Gastroesophageal sphincter (tissue), 4 donors: ENCODE measurements at regions not wholly inside any gene's neighbourhood (a gene's known extent, or its start where the extent isn't known, plus 50 kb on each side); places are given as distances from the start of the nearest gene placed in this dataset.

Experiments
- ATAC-seq: fragments of 150-250 bp; one replicate; pipeline ENCODE4 v1.9.1; 2016; ENCODE audit warnings: mild to moderate bottlenecking, moderate library complexity
- H3K27ac ChIP-seq, 4 donors: fragments of 200-600 bp; sonication (generic) in 3 of 4; 1 replicate in 3 of 4; 2 replicates in 1 of 4; pipeline ENCODE4 v1.5.1; 2016 to 2019
- H3K27me3 ChIP-seq: fragments of 200-600 bp; sonication (generic); one replicate; pipeline ENCODE4 v1.5.1; 2019
- H3K36me3 ChIP-seq, 2 donors: fragments of 200-600 bp; sonication (generic); one replicate each; pipeline ENCODE4 v1.5.1; 2019; ENCODE audit warnings: control low read depth in 1 of 2
- H3K4me1 ChIP-seq, 3 donors: fragments of 200-600 bp; sonication (generic); 1 replicate in 2 of 3; 2 replicates in 1 of 3; pipeline ENCODE4 v1.5.1; 2016 to 2019; ENCODE audit warnings: control low read depth in 2 of 3
- H3K4me3 ChIP-seq, 2 donors: fragments of 200-600 bp; sonication (generic); one replicate each; pipeline ENCODE4 v1.5.1; 2019; ENCODE audit warnings: mild to moderate bottlenecking in 1 of 2, moderate library complexity in 1 of 2
- H3K9me3 ChIP-seq, 3 donors: fragments of 200-600 bp; sonication (generic); one replicate each; pipeline ENCODE4 v1.5.1; 2017 to 2019; ENCODE audit warnings: control low read depth in 2 of 3
- CTCF ChIP-seq, 4 experiments: fragments of 200-600 bp in 2 of 4; fragments of 450-650 bp in 2 of 4; sonication (generic) in 1 of 4; IDR thresholded peaks; one replicate each; pipeline ENCODE4 v1.5.1; 2017 to 2019; ENCODE audit warnings: antibody characterized with exemption in 4 of 4, mild to moderate bottlenecking in 2 of 4, moderate library complexity in 2 of 4
- EP300 ChIP-seq: sonication (generic); formaldehyde crosslinking; IDR thresholded peaks from one replicate; pipeline ENCODE4 v1.6.1; 2017; ENCODE audit warnings: antibody characterized with exemption, mild to moderate bottlenecking
- POLR2A ChIP-seq, 2 donors: fragments of 450-650 bp; IDR thresholded peaks; one replicate each; pipeline ENCODE4 v1.6.1; 2017; ENCODE audit warnings: antibody characterized with exemption in 2 of 2, mild to moderate bottlenecking in 2 of 2, moderate library complexity in 1 of 2
- POLR2AphosphoS5 ChIP-seq: sonication (generic); formaldehyde crosslinking; IDR thresholded peaks from one replicate; pipeline ENCODE4 v1.6.1; 2017; ENCODE audit warnings: antibody characterized with exemption
- WGBS, 2 donors: methylation state at CpG; one replicate each; pipeline ENCODE4 v1.1.5; 2018; ENCODE audit warnings: low coverage in 1 of 2; 5-methylcytosine and 5-hydroxymethylcytosine counted together

GRCh38 chr2:78115291-78115690 is 593.1 kb upstream of the LRRTM4 start:
- no peaks in the 10 kb centered on the region for H3K9me3 ChIP-seq

GRCh38 chr2:78118037-78118436 is 595.9 kb upstream of the LRRTM4 start:
- no peak for TF ChIP-seq POLR2A (IDR thresholded peaks at IDR 0.05)
- TF ChIP-seq EP300: no peak
- no peak for TF ChIP-seq POLR2AphosphoS5
- TF ChIP-seq CTCF (IDR thresholded peaks at IDR 0.05): no peak
- Histone ChIP-seq H3K4me1 (no peaks in the 10 kb centered on the region), H3K27me3 (no peaks in the 10 kb centered on the region), H3K9me3 (no peaks in the 10 kb centered on the region), H3K36me3 (no peaks in the 10 kb centered on the region), H3K4me3 (no peak overlapping the region), H3K27ac (no peak overlapping the region)
- no peak for ATAC-seq
- WGBS, 2 donors: 78 to 92% methylated on average over 5 of the region's 5 CpGs

More at GRCh38 chr2:78115291-78115690, 593.1 kb upstream of the LRRTM4 start:
- TF ChIP-seq EP300: no peak
- TF ChIP-seq POLR2AphosphoS5: no peak
- 74 to 79% methylated on average over 3 of the region's 3 CpGs for WGBS, 2 donors
- Histone ChIP-seq H3K36me3 (no peaks in the 10 kb centered on the region), H3K27ac (no peak overlapping the region), H3K27me3 (no peaks in the 10 kb centered on the region), H3K4me1 (no peaks in the 10 kb centered on the region), H3K4me3 (no peak overlapping the region)
- ATAC-seq: no peak

- no peak for ATAC-seq
- no peaks in the 10 kb centered on the region for H3K9me3 ChIP-seq
- WGBS, 2 donors: 30 to 31% methylated on average over 2 of the region's 2 CpGs
- H3K4me1 ChIP-seq: no peaks in the 10 kb centered on the region
- TF ChIP-seq EP300 (no peak), POLR2A (IDR thresholded peaks at IDR 0.05) (no peak), CTCF (IDR thresholded peaks at IDR 0.05) (no peak), POLR2AphosphoS5 (no peak)
- H3K27ac ChIP-seq: no peak overlapping the region
- no peaks in the 10 kb centered on the region for H3K36me3 ChIP-seq
- H3K4me3 ChIP-seq: no peak overlapping the region
- H3K27me3 ChIP-seq: no peaks in the 10 kb centered on the region
These were observed 598.1 kb upstream of the LRRTM4 start for GRCh38 chr2:78120275-78120674.

- Histone ChIP-seq H3K36me3 (no peaks in the 10 kb centered on the region), H3K4me1 (no peaks in the 10 kb centered on the region), H3K4me3 (no peak overlapping the region), H3K9me3 (no peaks in the 10 kb centered on the region), H3K27ac (no peak overlapping the region), H3K27me3 (no peaks in the 10 kb centered on the region)
- TF ChIP-seq POLR2A (IDR thresholded peaks at IDR 0.05): no peak
- TF ChIP-seq CTCF (IDR thresholded peaks at IDR 0.05): no peak
- no peak for TF ChIP-seq POLR2AphosphoS5
- TF ChIP-seq EP300: no peak
- WGBS, 2 donors: 90 to 100% methylated on average over 3 of the region's 3 CpGs
- no peak for ATAC-seq
These were observed 602.9 kb upstream of the LRRTM4 start for GRCh38 chr2:78125042-78125441.

- no peak overlapping the region for H3K4me3 ChIP-seq
- TF ChIP-seq CTCF (IDR thresholded peaks at IDR 0.05) (no peak), POLR2AphosphoS5 (no peak), EP300 (no peak), POLR2A (IDR thresholded peaks at IDR 0.05) (no peak)
- H3K4me1 ChIP-seq: no peaks in the 10 kb centered on the region
- H3K36me3 ChIP-seq: no peaks in the 10 kb centered on the region
- H3K27me3 ChIP-seq: no peaks in the 10 kb centered on the region
- ATAC-seq: no peak
- 49 to 53% methylated on average over 3 to 4 of the region's 4 CpGs for WGBS, 2 donors
- H3K27ac ChIP-seq: no peak overlapping the region
- H3K9me3 ChIP-seq: no peaks in the 10 kb centered on the region
These were observed 605.2 kb upstream of the LRRTM4 start for GRCh38 chr2:78127424-78127823.
